ENCODE measurements at regions not wholly inside any gene's neighbourhood (a gene's known extent, or its start where the extent isn't known, plus 50 kb on each side); places are given as distances from the start of the nearest gene placed in this dataset.
"Not testable (repeated sequence)": the region's sequence is repeated elsewhere in the genome, so short reads cannot be mapped to it uniquely, and the experiment has no call there.

GRCh38 chr1:219710529-219711194 is 97.8 kb upstream of the ZC3H11B start (continued):
- no peak for TF ChIP-seq ZBED1 (IDR thresholded peaks at IDR 0.05; ENCODE audit: borderline replicate concordance)
- TF ChIP-seq POLR2A (IDR thresholded peaks at IDR 0.05; ENCODE audit: low read depth, low read length), result no peak
- TF ChIP-seq NKRF (conservative IDR thresholded peaks at IDR 0.05), result no peak

- Histone ChIP-seq H3K9ac (ENCODE audit: control insufficient read depth, insufficient read depth, low read length) (no peak overlapping the region), H3K4me2 (ENCODE audit: control insufficient read depth, insufficient read depth) (no peak overlapping the region), H3K4me3 (no peak overlapping the region), H3K79me2 (ENCODE audit: control insufficient read depth, insufficient read depth, low read length) (no peaks in the 10 kb centered on the region), H3K27me3 (replicated peaks in 1 of 2; ENCODE audit: control insufficient read depth in 2 of 2, insufficient read depth in 2 of 2, low read length in 1 of 2) (no peaks in the 10 kb centered on the region), H3K27ac (ENCODE audit: control insufficient read depth, insufficient read depth) (no peak overlapping the region), H3K4me1 (ENCODE audit: control insufficient read depth, insufficient read depth, low read length) (no peaks in the 10 kb centered on the region), H2AFZ (ENCODE audit: control insufficient read depth, low read depth, low read length) (no peak overlapping the region), H3K9me3 (replicated peaks; ENCODE audit: control insufficient read depth, insufficient read depth, low read length) (no peaks in the 10 kb centered on the region), H4K20me1 (ENCODE audit: control insufficient read depth, insufficient read depth) (no peaks in the 10 kb centered on the region), H3K36me3 (ENCODE audit: control insufficient read depth in 2 of 2, insufficient read depth in 2 of 2, low read length in 1 of 2) (no peaks in the 10 kb centered on the region)
- in situ Hi-C loops (cut with MboI) (no loop called here), intact Hi-C loops (cut with micrococcal nuclease; ENCODE audit: unreplicated experiment) (no loop called here)
- WGBS (ENCODE audit: insufficient coverage, insufficient replicate concordance, low lambda C conversion rate, missing lambda C conversion rate), result 13% methylated on average over 6 of the region's 6 CpGs
- TF ChIP-seq MTA2 (IDR thresholded peaks at IDR 0.05; ENCODE audit: low read depth) (no peak), HCFC1 (IDR thresholded peaks at IDR 0.05; ENCODE audit: low read length) (no peak), POLR2AphosphoS5 (IDR thresholded peaks at IDR 0.05; ENCODE audit: low read length) (no peak), POLR2A (IDR thresholded peaks at IDR 0.05; ENCODE audit: low read depth, low read length) (no peak), KAT2A (conservative IDR thresholded peaks at IDR 0.05; ENCODE audit: control insufficient read depth, low read depth, low read length) (no peak), SIN3A (IDR thresholded peaks at IDR 0.05; ENCODE audit: low read depth, low read length) (no peak), ZNF592 (IDR thresholded peaks at IDR 0.05) (no peak)
- ChIA-PET CTCF (no interaction called here), RAD21 (ENCODE audit: unreplicated experiment) (no interaction called here), SMC1A (ENCODE audit: uncharacterized antibody, unreplicated experiment) (no interaction called here), POLR2A (no interaction called here)
- DNase-seq (ENCODE audit: low read depth, low spot score), result no peak
- BruUV-seq (replicated peaks), result no TSS peak
- no peak for ATAC-seq
- no peak for FAIRE-seq
These were observed 96.1 kb upstream of the ZC3H11B start for GRCh38 chr1:219708919-219709543.

- in situ Hi-C loops (cut with MboI); POLR2A ChIA-PET; SMC1A ChIA-PET (ENCODE audit: uncharacterized antibody, unreplicated experiment); H3K4me1 ChIP-seq (ENCODE audit: control insufficient read depth, insufficient read depth, low read length); ATAC-seq; H2AFZ ChIP-seq (ENCODE audit: control insufficient read depth, low read depth, low read length); H3K4me2 ChIP-seq (ENCODE audit: control insufficient read depth, insufficient read depth); CTCF ChIA-PET; H3K27ac ChIP-seq (ENCODE audit: control insufficient read depth, insufficient read depth); BruUV-seq (replicated peaks); H3K9me3 ChIP-seq (replicated peaks; ENCODE audit: control insufficient read depth, insufficient read depth, low read length); H3K36me3 ChIP-seq (ENCODE audit: control insufficient read depth in 2 of 2, insufficient read depth in 2 of 2, low read length in 1 of 2); FAIRE-seq; H4K20me1 ChIP-seq (ENCODE audit: control insufficient read depth, insufficient read depth); H3K4me3 ChIP-seq; H3K9ac ChIP-seq (ENCODE audit: control insufficient read depth, insufficient read depth, low read length); H3K27me3 ChIP-seq (replicated peaks in 1 of 2; ENCODE audit: control insufficient read depth in 2 of 2, insufficient read depth in 2 of 2, low read length in 1 of 2); H3K79me2 ChIP-seq (ENCODE audit: control insufficient read depth, insufficient read depth, low read length); DNase-seq (ENCODE audit: low read depth, low spot score); intact Hi-C loops (cut with micrococcal nuclease; ENCODE audit: unreplicated experiment); RAD21 ChIA-PET (ENCODE audit: unreplicated experiment): not testable (repeated sequence)
- WGBS (ENCODE audit: insufficient coverage, insufficient replicate concordance, low lambda C conversion rate, missing lambda C conversion rate), result 38% methylated on average over 1 of the region's 1 CpG
These were observed 95.0 kb upstream of the ZC3H11B start for GRCh38 chr1:219707885-219708284.

Measured in GM12878 (cell line).